HL-60 (cell line): ENCODE measurements at regions not wholly inside any gene's neighbourhood (a gene's known extent, or its start where the extent isn't known, plus 50 kb on each side); places are given as distances from the start of the nearest gene placed in this dataset.

Experiments
- DNase-seq, 2 experiments: peaks; one replicate each; pipeline ENCODE4 v3.0.0-alpha.2; 2010 to 2020; ENCODE audit warnings: low read depth in 1 of 2, low spot score in 1 of 2
- H3K27ac ChIP-seq: fragments of 250-450 bp; sonication (Bioruptor Pico); replicated peaks from 2 replicates; pipeline ENCODE4 v1.5.1; 2020; ENCODE audit warnings: mild to moderate bottlenecking, moderate library complexity
- H3K27me3 ChIP-seq: fragments of 250-450 bp; sonication (Bioruptor Pico); 2 replicates; pipeline ENCODE4 v1.5.1; 2021; ENCODE audit warnings: mild to moderate bottlenecking, moderate library complexity; ENCODE audit not compliant: insufficient read depth, poor library complexity, severe bottlenecking
- H3K4me3 ChIP-seq: replicated peaks from 2 replicates; pipeline ENCODE4 v1.5.1; 2011; ENCODE audit warnings: mild to moderate bottlenecking, control low read depth, low read length; ENCODE audit not compliant: insufficient read depth
- GABPA ChIP-seq: IDR thresholded peaks from 2 replicates; pipeline ENCODE4 v1.6.1; 2012; ENCODE audit warnings: low read depth
- POLR2AphosphoS5 ChIP-seq: IDR thresholded peaks from 2 replicates; pipeline ENCODE4 v1.6.1; 2012; ENCODE audit warnings: low read depth
- SPI1 ChIP-seq: IDR thresholded peaks from 2 replicates; pipeline ENCODE4 v1.6.1; 2012; ENCODE audit warnings: low read depth, mild to moderate bottlenecking, borderline replicate concordance
- TF ChIP-seq, protein P1 (sequence below): IDR thresholded peaks from one replicate; pipeline ENCODE4 v1.5.1; 2011; ENCODE audit warnings: low read length, control low read depth, inconsistent platforms; ENCODE audit not compliant: insufficient read depth
- TF ChIP-seq, protein P2 (sequence below): IDR thresholded peaks from 2 replicates; pipeline ENCODE4 v1.6.1; 2012; ENCODE audit warnings: low read depth; ENCODE audit not compliant: insufficient replicate concordance

DNA sequence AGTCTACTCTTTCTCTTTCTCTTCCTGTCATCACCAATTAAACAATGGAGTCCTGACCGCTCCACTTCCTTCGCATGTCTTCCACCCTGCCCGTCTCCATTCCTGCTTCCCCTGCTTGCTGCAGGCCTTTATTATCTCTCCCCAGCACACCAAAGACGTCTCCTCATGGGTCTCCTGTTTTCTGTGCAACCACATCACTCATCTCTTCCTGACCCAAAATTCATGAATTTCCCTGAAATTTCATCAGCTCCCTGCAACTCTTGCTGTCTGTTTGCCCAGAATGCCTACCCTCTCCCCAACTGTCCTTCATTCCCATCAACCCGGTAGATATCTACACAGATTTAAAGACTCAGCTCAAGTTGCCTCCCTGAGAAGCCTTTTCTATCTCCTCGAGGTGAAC, 76.7 kb upstream of the ALOX12 start:
- Histone ChIP-seq H3K4me3 (no peak overlapping the region), H3K27me3 (no peaks in the 10 kb centered on the region), H3K27ac (no peak overlapping the region)
- TF ChIP-seq, protein P1, sequence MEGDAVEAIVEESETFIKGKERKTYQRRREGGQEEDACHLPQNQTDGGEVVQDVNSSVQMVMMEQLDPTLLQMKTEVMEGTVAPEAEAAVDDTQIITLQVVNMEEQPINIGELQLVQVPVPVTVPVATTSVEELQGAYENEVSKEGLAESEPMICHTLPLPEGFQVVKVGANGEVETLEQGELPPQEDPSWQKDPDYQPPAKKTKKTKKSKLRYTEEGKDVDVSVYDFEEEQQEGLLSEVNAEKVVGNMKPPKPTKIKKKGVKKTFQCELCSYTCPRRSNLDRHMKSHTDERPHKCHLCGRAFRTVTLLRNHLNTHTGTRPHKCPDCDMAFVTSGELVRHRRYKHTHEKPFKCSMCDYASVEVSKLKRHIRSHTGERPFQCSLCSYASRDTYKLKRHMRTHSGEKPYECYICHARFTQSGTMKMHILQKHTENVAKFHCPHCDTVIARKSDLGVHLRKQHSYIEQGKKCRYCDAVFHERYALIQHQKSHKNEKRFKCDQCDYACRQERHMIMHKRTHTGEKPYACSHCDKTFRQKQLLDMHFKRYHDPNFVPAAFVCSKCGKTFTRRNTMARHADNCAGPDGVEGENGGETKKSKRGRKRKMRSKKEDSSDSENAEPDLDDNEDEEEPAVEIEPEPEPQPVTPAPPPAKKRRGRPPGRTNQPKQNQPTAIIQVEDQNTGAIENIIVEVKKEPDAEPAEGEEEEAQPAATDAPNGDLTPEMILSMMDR = no peak
- TF ChIP-seq POLR2AphosphoS5 (no peak), GABPA (no peak), SPI1 (no peak)
- TF ChIP-seq, protein P2, sequence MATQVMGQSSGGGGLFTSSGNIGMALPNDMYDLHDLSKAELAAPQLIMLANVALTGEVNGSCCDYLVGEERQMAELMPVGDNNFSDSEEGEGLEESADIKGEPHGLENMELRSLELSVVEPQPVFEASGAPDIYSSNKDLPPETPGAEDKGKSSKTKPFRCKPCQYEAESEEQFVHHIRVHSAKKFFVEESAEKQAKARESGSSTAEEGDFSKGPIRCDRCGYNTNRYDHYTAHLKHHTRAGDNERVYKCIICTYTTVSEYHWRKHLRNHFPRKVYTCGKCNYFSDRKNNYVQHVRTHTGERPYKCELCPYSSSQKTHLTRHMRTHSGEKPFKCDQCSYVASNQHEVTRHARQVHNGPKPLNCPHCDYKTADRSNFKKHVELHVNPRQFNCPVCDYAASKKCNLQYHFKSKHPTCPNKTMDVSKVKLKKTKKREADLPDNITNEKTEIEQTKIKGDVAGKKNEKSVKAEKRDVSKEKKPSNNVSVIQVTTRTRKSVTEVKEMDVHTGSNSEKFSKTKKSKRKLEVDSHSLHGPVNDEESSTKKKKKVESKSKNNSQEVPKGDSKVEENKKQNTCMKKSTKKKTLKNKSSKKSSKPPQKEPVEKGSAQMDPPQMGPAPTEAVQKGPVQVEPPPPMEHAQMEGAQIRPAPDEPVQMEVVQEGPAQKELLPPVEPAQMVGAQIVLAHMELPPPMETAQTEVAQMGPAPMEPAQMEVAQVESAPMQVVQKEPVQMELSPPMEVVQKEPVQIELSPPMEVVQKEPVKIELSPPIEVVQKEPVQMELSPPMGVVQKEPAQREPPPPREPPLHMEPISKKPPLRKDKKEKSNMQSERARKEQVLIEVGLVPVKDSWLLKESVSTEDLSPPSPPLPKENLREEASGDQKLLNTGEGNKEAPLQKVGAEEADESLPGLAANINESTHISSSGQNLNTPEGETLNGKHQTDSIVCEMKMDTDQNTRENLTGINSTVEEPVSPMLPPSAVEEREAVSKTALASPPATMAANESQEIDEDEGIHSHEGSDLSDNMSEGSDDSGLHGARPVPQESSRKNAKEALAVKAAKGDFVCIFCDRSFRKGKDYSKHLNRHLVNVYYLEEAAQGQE = no peak
- DNase-seq = no peak

DNA sequence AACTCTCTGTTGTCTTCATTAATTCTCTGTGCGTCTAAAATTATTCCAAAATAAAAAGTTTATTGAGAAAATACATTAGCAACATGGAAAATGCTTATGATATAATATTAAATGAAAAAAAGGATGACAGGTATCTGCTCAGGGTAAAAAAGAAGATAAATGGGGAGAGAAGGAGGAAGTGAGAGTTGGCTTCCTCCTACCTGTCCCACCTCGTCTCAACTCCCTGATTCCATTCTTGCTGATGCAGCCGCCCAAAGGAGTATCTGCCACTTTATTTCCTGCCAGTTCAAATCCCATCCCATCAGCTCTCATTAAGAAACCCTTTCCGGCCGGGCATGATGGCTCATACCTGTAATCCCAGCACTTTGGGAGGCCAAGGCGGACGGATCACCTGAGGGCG, 72.5 kb upstream of the ALOX12 start:
- TF ChIP-seq SPI1 (no peak), GABPA (no peak), POLR2AphosphoS5 (no peak)
- TF ChIP-seq, protein P2 = no peak
- TF ChIP-seq, protein P1 = no peak
- no peak for DNase-seq
- Histone ChIP-seq H3K4me3 (no peak overlapping the region), H3K27ac (no peak overlapping the region), H3K27me3 (no peaks in the 10 kb centered on the region)

DNA sequence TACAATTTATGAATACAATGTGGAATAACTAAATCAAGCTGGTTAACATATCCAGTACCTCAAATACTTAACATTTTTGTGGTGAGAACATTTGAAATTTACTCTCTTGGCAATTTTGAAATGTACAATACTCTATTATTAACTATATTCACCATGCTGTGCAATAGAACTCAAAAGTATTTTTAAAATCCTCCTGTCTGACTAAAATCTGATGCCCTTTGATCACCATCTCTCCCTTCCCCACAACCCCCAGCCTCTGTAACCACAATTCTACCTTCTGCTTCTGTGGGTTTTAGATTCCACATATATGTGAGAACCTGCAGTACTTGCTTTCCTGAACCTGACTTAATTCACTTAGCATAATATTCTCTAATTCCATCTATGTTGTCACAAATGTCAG, 71.6 kb upstream of the ALOX12 start:
- TF ChIP-seq, protein P2 = no peak
- TF ChIP-seq, protein P1 = no peak
- Histone ChIP-seq H3K27me3 (no peaks in the 10 kb centered on the region), H3K4me3 (no peak overlapping the region), H3K27ac (no peak overlapping the region)
- no peak for DNase-seq
